IMR-90 (cell line): ENCODE measurements at regions not wholly inside any gene's neighbourhood (a gene's known extent, or its start where the extent isn't known, plus 50 kb on each side); places are given as distances from the start of the nearest gene placed in this dataset.
A peak's percentile ranks its signal among the peaks of the same experiment; 100 is the strongest.

ENCODE experiments used
- ATAC-seq: fragments of 200-7000 bp; cut with Tn5 transposase; 2 replicates; pipeline ENCODE4 v1.9.1; 2020; ENCODE audit warnings: low read depth, mild to moderate bottlenecking, moderate library complexity
- BruUV-seq: library from RNA; stranded (reverse); fragments of 400-500 nt; replicated peaks from 2 replicates; lab custom pipeline; 2021; lab: Mats Ljungman, UMichigan
- CTCF ChIA-PET: fragments of 300-600 bp; formaldehyde crosslinking; extraction: SDS; loops from one replicate; lab custom pipeline; 2021; ENCODE audit warnings: antibody characterized with exemption; lab: Yijun Ruan, JAX
- POLR2A ChIA-PET: fragments of 300-600 bp; sonication (Branson Sonifier 250); formaldehyde crosslinking; loops from one replicate; lab custom pipeline; 2022; ENCODE audit warnings: antibody characterized with exemption; ENCODE audit not compliant: unreplicated experiment; lab: Charles Lee
- DNase-seq: peaks from one replicate; pipeline ENCODE4 v3.0.0; 2013
- H2AFZ ChIP-seq: replicated peaks from 2 replicates; pipeline ENCODE3; 2013; ENCODE audit warnings: low read length, mild to moderate bottlenecking; ENCODE audit not compliant: poor library complexity
- H2AK5ac ChIP-seq: 2 replicates; pipeline ENCODE4 v1.6.1; 2013; ENCODE audit warnings: low read depth, low read length, inconsistent platforms
- H2AK9ac ChIP-seq: replicated peaks from 2 replicates; pipeline ENCODE3; 2013; ENCODE audit warnings: mild to moderate bottlenecking, low read depth, low read length, moderate library complexity; ENCODE audit not compliant: poor library complexity
- H2BK120ac ChIP-seq: 2 replicates; pipeline ENCODE4 v1.6.1; 2013; ENCODE audit warnings: low read depth, low read length, inconsistent platforms
- H2BK15ac ChIP-seq: 3 replicates; pipeline ENCODE4 v1.6.1; 2013; ENCODE audit warnings: low read depth, low read length, inconsistent platforms
- H2BK20ac ChIP-seq: 2 replicates; pipeline ENCODE4 v1.6.1; 2013; ENCODE audit warnings: low read depth, mild to moderate bottlenecking, inconsistent platforms, low read length, moderate library complexity
- H2BK5ac ChIP-seq: 2 replicates; pipeline ENCODE4 v1.6.1; 2013; ENCODE audit warnings: mild to moderate bottlenecking, low read depth, low read length, inconsistent platforms; ENCODE audit not compliant: poor library complexity, severe bottlenecking
- H3K14ac ChIP-seq: replicated peaks from 2 replicates; pipeline ENCODE4 v1.6.1; 2013; ENCODE audit warnings: low read depth, low read length, inconsistent platforms
- H3K18ac ChIP-seq: 2 replicates; pipeline ENCODE4 v1.6.1; 2013; ENCODE audit warnings: low read depth, low read length, control low read depth
- H3K23ac ChIP-seq: 2 replicates; pipeline ENCODE4 v1.6.1; 2013; ENCODE audit warnings: low read depth, low read length, inconsistent platforms
- H3K27ac ChIP-seq: 2 replicates; pipeline ENCODE4 v1.5.1; 2013; ENCODE audit warnings: mild to moderate bottlenecking, control low read depth, low read length; ENCODE audit not compliant: insufficient read depth
- H3K27me3 ChIP-seq: 2 replicates; pipeline ENCODE4 v1.6.1; 2013; ENCODE audit warnings: low read length; ENCODE audit not compliant: control insufficient read depth, insufficient read depth
- H3K36me3 ChIP-seq: 2 replicates; pipeline ENCODE4 v1.6.1; 2013; ENCODE audit warnings: low read length, mixed read lengths; ENCODE audit not compliant: control insufficient read depth, insufficient read depth
- H3K4ac ChIP-seq: 2 replicates; pipeline ENCODE4 v1.6.1; 2013; ENCODE audit warnings: low read depth, low read length, inconsistent platforms
- H3K4me1 ChIP-seq: 2 replicates; pipeline ENCODE4 v1.6.1; 2013; ENCODE audit warnings: low read length, mixed read lengths; ENCODE audit not compliant: control insufficient read depth, insufficient read depth
- H3K4me2 ChIP-seq: 2 replicates; pipeline ENCODE4 v1.6.1; 2013; ENCODE audit warnings: low read depth, mild to moderate bottlenecking, control low read depth, low read length, moderate library complexity
- H3K4me3 ChIP-seq: 2 replicates; pipeline ENCODE4 v1.5.1; 2013; ENCODE audit warnings: low read depth, mild to moderate bottlenecking, control low read depth, low read length, moderate library complexity; ENCODE audit not compliant: insufficient read depth
- H3K56ac ChIP-seq: 2 replicates; pipeline ENCODE4 v1.6.1; 2013; ENCODE audit warnings: low read length, inconsistent platforms; ENCODE audit not compliant: insufficient read depth; ENCODE audit errors: extremely low read depth
- H3K79me1 ChIP-seq, 2 experiments: 2 replicates each; pipeline ENCODE4 v1.6.1; 2013; ENCODE audit warnings: low read length in 2 of 2, inconsistent platforms in 1 of 2, low read depth in 1 of 2
- H3K9ac ChIP-seq: 2 replicates; pipeline ENCODE4 v1.6.1; 2013; ENCODE audit warnings: low read depth, low read length, control low read depth
- H3K9me1 ChIP-seq: 2 replicates; pipeline ENCODE4 v1.6.1; 2013; ENCODE audit warnings: low read length, inconsistent platforms; ENCODE audit not compliant: insufficient read depth
- H3K9me3 ChIP-seq: 2 replicates; pipeline ENCODE4 v1.6.1; 2013; ENCODE audit warnings: low read length; ENCODE audit not compliant: control insufficient read depth, insufficient read depth
- H4K20me1 ChIP-seq: 2 replicates; pipeline ENCODE4 v1.6.1; 2013; ENCODE audit warnings: low read length, inconsistent platforms; ENCODE audit not compliant: insufficient read depth
- H4K5ac ChIP-seq: 2 replicates; pipeline ENCODE4 v1.6.1; 2013; ENCODE audit warnings: mild to moderate bottlenecking, low read depth, low read length, control low read depth
- H4K8ac ChIP-seq, 2 experiments: 2 replicates each; pipeline ENCODE4 v1.6.1; 2013; ENCODE audit warnings: low read depth in 2 of 2, low read length in 2 of 2, control low read depth in 1 of 2, inconsistent platforms in 1 of 2
- H4K91ac ChIP-seq: 2 replicates; pipeline ENCODE4 v1.6.1; 2013; ENCODE audit warnings: low read depth, low read length, inconsistent platforms; ENCODE audit not compliant: insufficient read depth
- MAFK ChIP-seq: IDR thresholded peaks from 2 replicates; pipeline ENCODE4 v1.6.1; 2012; ENCODE audit warnings: low read depth, low read length, improper control_type of control experiment
- MAZ ChIP-seq: IDR thresholded peaks from 2 replicates; pipeline ENCODE4 v1.6.1; 2012; ENCODE audit warnings: low read depth, mild to moderate bottlenecking, low read length, improper control_type of control experiment, moderate library complexity, borderline replicate concordance
- NFE2L2 ChIP-seq: fragments of 150-350 bp; IDR thresholded peaks from 2 replicates; pipeline ENCODE4 v1.6.1; 2016; ENCODE audit warnings: low read depth, mild to moderate bottlenecking, low read length
- RAD21 ChIP-seq: IDR thresholded peaks from 2 replicates; pipeline ENCODE4 v1.6.1; 2012; ENCODE audit warnings: low read length, improper control_type of control experiment
- dilution Hi-C: fragments of 300-500 bp; cut with HindIII; formaldehyde crosslinking; loops from one replicate; pipeline ENCODE4 v1.14.3; 2018; ENCODE audit warnings: low sequenced_read_pairs; ENCODE audit not compliant: unreplicated experiment
- in situ Hi-C: fragments of 300-500 bp; cut with MboI; formaldehyde crosslinking; loops from 3 replicates; pipeline ENCODE4 v1.14.3; 2019; ENCODE audit warnings: low sequenced_read_pairs, inconsistent platforms, mixed read lengths
- intact Hi-C: fragments of 100-400 bp; cut with micrococcal nuclease; formaldehyde crosslinking; loops from 2 replicates; pipeline ENCODE4 v1.10.0; 2022

DNA sequence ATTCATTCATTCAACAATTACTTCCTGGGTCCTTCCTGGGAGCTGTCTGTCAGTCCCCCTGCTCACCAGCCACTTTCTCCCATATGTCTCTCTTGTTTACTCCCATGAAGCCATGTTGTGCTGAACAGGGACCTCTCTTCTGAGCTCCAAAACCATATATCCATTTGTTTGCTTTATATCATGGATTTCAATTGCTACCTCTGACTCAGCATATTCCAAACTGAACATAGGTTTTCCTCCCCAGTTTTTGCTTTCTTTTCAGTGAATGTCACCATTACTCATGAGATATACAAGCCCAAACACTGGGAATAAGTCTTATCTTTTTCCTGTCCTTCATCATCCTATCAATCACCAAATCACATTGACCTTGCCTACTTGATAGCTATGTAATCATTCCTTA, 152.5 kb upstream of the P2RY1 start:
- no peaks in the 10 kb centered on the region for H3K36me3 ChIP-seq
- H3K18ac ChIP-seq, result no peak overlapping the region
- no peak overlapping the region for H2BK5ac ChIP-seq
- H4K8ac ChIP-seq, result no peak overlapping the region
- no peak overlapping the region for H4K5ac ChIP-seq
- no peaks in the 10 kb centered on the region for H4K20me1 ChIP-seq
- TF ChIP-seq RAD21 (no peak), NFE2L2 (0 out of 2 replicates have a peak, but pooled peaks have one; percentile 30), MAFK (peak; percentile 58), MAZ (no peak)
- no peak overlapping the region for H3K23ac ChIP-seq
- no peak for DNase-seq
- H3K9me3 ChIP-seq, result no peaks in the 10 kb centered on the region
- H2AK9ac ChIP-seq, result no peak overlapping the region
- CTCF ChIA-PET, result interaction anchor here (0.6 kb wide), 1 partner anchor 792 kb away, joined by 4 read pairs; no protein-coding TSS in a partner anchor
- H2BK120ac ChIP-seq, result no peak overlapping the region
- no peak overlapping the region for H3K9ac ChIP-seq
- ATAC-seq, result no peak
- no peak overlapping the region for H2BK20ac ChIP-seq
- H2AK5ac ChIP-seq, result no peak overlapping the region
- H3K56ac ChIP-seq, result no peak overlapping the region
- H2AFZ ChIP-seq, result no peak overlapping the region
- no peak overlapping the region for H2BK15ac ChIP-seq
- POLR2A ChIA-PET, result no interaction called here
- H3K9me1 ChIP-seq, result no peaks in the 10 kb centered on the region
- H3K4me1 ChIP-seq, result no peaks in the 10 kb centered on the region
- H3K27ac ChIP-seq, result no peak overlapping the region
- H3K27me3 ChIP-seq, result no peaks in the 10 kb centered on the region
- no peaks in the 10 kb centered on the region for H3K79me1 ChIP-seq
- no TSS peak for BruUV-seq
- no peak overlapping the region for H3K4me3 ChIP-seq
- no peak overlapping the region for H3K4me2 ChIP-seq
- dilution Hi-C loops (no loop called here), in situ Hi-C loops (no loop called here), intact Hi-C loops (no loop called here)
- no peak overlapping the region for H3K4ac ChIP-seq
- H3K14ac ChIP-seq, result no peak overlapping the region
- H4K91ac ChIP-seq, result no peak overlapping the region
